ENCODE measurements at regions not wholly inside any gene's neighbourhood (a gene's known extent, or its start where the extent isn't known, plus 50 kb on each side); places are given as distances from the start of the nearest gene placed in this dataset.

DNA sequence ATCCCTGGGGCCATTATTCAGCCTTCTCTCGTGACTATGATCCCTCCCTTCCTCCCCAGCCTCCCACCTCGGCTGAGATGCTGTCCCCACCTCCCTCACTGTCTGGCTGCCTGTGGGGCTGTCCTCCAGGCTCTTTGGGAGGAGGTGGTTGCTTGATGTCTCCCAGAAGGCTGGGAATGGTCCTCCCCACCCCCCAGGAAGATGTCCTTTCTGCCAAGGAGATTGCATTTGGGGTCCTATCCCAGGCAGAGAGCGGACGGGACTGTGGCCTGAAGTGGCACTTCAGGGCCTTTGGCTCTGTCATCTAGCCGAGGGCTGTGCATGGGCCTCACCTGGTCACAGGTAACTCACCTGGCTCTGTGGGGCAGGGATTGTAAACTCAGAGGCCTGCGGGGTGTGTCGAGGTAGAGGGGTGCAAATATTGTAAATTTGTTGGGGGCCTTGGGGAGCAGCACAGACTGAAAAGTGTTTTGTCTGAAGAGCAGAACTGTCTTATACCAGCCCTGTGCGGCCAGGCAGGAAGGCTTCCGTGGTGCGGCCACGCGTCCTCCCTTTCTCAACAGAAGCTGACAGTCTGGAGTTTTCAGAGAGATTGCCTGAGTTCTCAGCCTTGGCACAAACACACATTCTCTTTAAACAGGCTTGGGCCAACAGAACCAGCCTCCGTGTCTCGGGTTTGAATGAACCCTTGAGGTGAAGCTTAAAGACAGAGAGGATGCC lies 177.9 kb downstream of the SEC14L1 start:
- Histone ChIP-seq H2AFZ (ENCODE audit: low read length) (no peak overlapping the region), H4K20me1 (ENCODE audit: low read length) (peaks cover 13% of the 10 kb centered on the region), H3K27me3 (ENCODE audit: low read length) (no peaks in the 10 kb centered on the region), H3K9me2 (replicated peaks; ENCODE audit: low read length) (no peaks in the 10 kb centered on the region), H3K27ac (ENCODE audit: low read length) (peak overlapping the region; percentile 87), H3F3A (ENCODE audit: low read length, unreplicated experiment) (peaks cover 13% of the 10 kb centered on the region), H3K36me3 (ENCODE audit: low read depth, low read length) (peaks cover 23% of the 10 kb centered on the region; the same call in 1 of the 2 replicates), H3K9me3 (ENCODE audit: low read length) (no peaks in the 10 kb centered on the region), H3K4me2 (ENCODE audit: low read length) (peak overlapping the region; percentile 77), H3K9ac (ENCODE audit: low read length) (peak overlapping the region; percentile 73), H3K4me3 (ENCODE audit: low read length) (peak overlapping the region; percentile 20; the same call in 1 of the 2 replicates), H3K79me2 (ENCODE audit: low read length) (peaks cover 86% of the 10 kb centered on the region), H3K4me1 (ENCODE audit: insufficient read depth, low read length) (peaks cover 56% of the 10 kb centered on the region)
- DNase-seq (no peak), ATAC-seq (peak; percentile 0; the same call in 1 of the 2 replicates)
- TF ChIP-seq, protein P1, sequence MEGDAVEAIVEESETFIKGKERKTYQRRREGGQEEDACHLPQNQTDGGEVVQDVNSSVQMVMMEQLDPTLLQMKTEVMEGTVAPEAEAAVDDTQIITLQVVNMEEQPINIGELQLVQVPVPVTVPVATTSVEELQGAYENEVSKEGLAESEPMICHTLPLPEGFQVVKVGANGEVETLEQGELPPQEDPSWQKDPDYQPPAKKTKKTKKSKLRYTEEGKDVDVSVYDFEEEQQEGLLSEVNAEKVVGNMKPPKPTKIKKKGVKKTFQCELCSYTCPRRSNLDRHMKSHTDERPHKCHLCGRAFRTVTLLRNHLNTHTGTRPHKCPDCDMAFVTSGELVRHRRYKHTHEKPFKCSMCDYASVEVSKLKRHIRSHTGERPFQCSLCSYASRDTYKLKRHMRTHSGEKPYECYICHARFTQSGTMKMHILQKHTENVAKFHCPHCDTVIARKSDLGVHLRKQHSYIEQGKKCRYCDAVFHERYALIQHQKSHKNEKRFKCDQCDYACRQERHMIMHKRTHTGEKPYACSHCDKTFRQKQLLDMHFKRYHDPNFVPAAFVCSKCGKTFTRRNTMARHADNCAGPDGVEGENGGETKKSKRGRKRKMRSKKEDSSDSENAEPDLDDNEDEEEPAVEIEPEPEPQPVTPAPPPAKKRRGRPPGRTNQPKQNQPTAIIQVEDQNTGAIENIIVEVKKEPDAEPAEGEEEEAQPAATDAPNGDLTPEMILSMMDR (conservative IDR thresholded peaks at IDR 0.05; ENCODE audit: low read depth, low read length) = no peak
- TF ChIP-seq EZH2phosphoT487 (IDR thresholded peaks at IDR 0.05; ENCODE audit: borderline replicate concordance, low read length) = no peak
- TF ChIP-seq EZH2 (IDR thresholded peaks at IDR 0.05; ENCODE audit: low read length, unreplicated experiment) = no peak
- POLR2A ChIA-PET (ENCODE audit: unreplicated experiment) = no interaction called here
- BruUV-seq (replicated peaks) = TSS peak; percentile 11
- intact Hi-C loops (cut with micrococcal nuclease) = no loop called here
- CTCF ChIA-PET = no interaction called here

DNA sequence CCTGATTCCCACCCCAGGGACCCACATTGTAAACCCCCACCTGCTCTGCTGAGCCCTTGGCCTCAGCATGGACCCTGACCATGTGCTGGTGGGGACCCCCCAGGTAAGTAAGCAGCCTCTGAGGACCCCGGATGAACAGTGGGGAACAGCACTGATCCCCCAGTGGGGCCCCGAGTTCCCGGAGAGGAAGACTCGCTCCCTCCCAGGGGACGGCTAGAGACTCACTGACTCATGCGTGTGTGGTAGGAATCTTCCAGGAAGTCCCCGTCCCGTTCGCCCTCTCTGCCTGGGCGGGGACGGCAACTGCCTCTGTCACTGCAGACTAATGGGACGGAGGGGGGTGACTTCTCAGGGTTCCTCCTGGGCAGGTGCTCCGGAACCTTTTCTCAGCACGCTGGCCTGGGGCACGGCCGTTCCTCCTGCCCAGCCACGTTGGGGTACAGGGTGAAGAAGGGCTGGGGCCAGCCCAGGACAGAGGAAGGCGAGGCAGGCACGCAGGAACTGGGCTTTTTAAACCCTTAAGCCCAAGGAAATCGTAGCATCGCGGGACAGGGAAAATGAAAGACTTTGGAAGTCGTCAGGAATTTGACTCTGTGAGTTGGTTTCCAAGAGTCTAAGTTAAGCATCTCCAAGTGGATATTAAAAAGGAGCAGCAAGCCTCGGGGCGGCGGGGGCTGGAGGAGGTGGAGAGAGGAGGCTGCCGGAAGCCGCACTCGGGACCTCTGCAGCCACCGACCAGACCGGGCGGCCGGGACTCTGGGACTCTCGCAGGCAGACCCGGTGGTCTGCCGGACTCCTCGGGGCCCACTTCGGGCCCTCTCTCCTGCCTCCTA lies 178.7 kb downstream of the SEC14L1 start:
- POLR2A ChIA-PET (ENCODE audit: unreplicated experiment) = interaction anchor here (0.6 kb wide), 1 partner anchor 32 kb away, joined by 4 read pairs; no protein-coding TSS in a partner anchor
- Histone ChIP-seq H3K4me3 (ENCODE audit: low read length) (peak overlapping the region; percentile 41), H4K20me1 (ENCODE audit: low read length) (peaks cover 9% of the 10 kb centered on the region), H3K9me2 (replicated peaks; ENCODE audit: low read length) (no peaks in the 10 kb centered on the region), H3K4me1 (ENCODE audit: insufficient read depth, low read length) (peaks cover 63% of the 10 kb centered on the region), H3K9ac (ENCODE audit: low read length) (peak overlapping the region; percentile 73), H2AFZ (ENCODE audit: low read length) (no peak overlapping the region), H3K27ac (ENCODE audit: low read length) (peak overlapping the region; percentile 87), H3K79me2 (ENCODE audit: low read length) (peaks cover 88% of the 10 kb centered on the region), H3K4me2 (ENCODE audit: low read length) (peak overlapping the region; percentile 77), H3K27me3 (ENCODE audit: low read length) (no peaks in the 10 kb centered on the region), H3F3A (ENCODE audit: low read length, unreplicated experiment) (peaks cover 21% of the 10 kb centered on the region), H3K9me3 (ENCODE audit: low read length) (no peaks in the 10 kb centered on the region), H3K36me3 (ENCODE audit: low read depth, low read length) (peaks cover 20% of the 10 kb centered on the region; the same call in 1 of the 2 replicates)
- ATAC-seq (peak; percentile 62), DNase-seq (peak; percentile 93)
- BruUV-seq (replicated peaks) = TSS peak; percentile 2
- TF ChIP-seq EZH2 (IDR thresholded peaks at IDR 0.05; ENCODE audit: low read length, unreplicated experiment) (no peak), EZH2phosphoT487 (IDR thresholded peaks at IDR 0.05; ENCODE audit: borderline replicate concordance, low read length) (no peak)
- TF ChIP-seq, protein P1 (conservative IDR thresholded peaks at IDR 0.05; ENCODE audit: low read depth, low read length) = no peak
- CTCF ChIA-PET = no interaction called here
- intact Hi-C loops (cut with micrococcal nuclease) = no loop called here

Data from PC-3 (cell line).